K562 (cell line): ENCODE measurements at regions not wholly inside any gene's neighbourhood (a gene's known extent, or its start where the extent isn't known, plus 50 kb on each side); places are given as distances from the start of the nearest gene placed in this dataset.

Experiments used
- ATAC-seq: fragments of 200-7000 bp; cut with Tn5 transposase; 3 replicates; pipeline ENCODE4 v1.9.1; 2020; ENCODE audit warnings: moderate library complexity
- BruUV-seq: library from RNA; stranded (reverse); fragments of 400-500 nt; replicated peaks from 2 replicates; lab custom pipeline; 2021; lab: Mats Ljungman, UMichigan
- CTCF ChIA-PET: fragments of 300-600 bp; formaldehyde crosslinking; extraction: SDS; loops from one replicate; lab custom pipeline; 2021; ENCODE audit warnings: low intra/inter-chr PET ratio; lab: Yijun Ruan, JAX
- POLR2A ChIA-PET: fragments of 300-600, 350-650 bp; sonication (Branson Sonifier 250); formaldehyde crosslinking; extraction: SDS; loops from one replicate; lab custom pipeline; 2021; ENCODE audit warnings: antibody characterized with exemption, inconsistent platforms; lab: Yijun Ruan, JAX
- DNase-seq, 4 experiments: peaks; one replicate each; pipeline versions ENCODE4 v3.0.0 to v3.0.0-alpha.2; 2011 to 2018; ENCODE audit warnings: low spot score in 3 of 4, mixed read lengths in 3 of 4; ENCODE audit errors: extremely low read depth in 1 of 4
- FAIRE-seq: peaks from 2 replicates; lab custom pipeline; 2011; peaks lifted over from hg19 to GRCh38; lab: Jason Lieb, UNC
- H2AFZ ChIP-seq: 2 replicates; pipeline ENCODE4 v1.6.0; 2011; ENCODE audit warnings: low read depth, low read length, control low read depth, inconsistent platforms
- H3K27ac ChIP-seq: fragments of 200-600 bp; 3 replicates; pipeline ENCODE4 v1.8.0; 2011; ENCODE audit warnings: low read depth, mild to moderate bottlenecking, control low read depth, inconsistent platforms, low read length, moderate library complexity, mixed read lengths; ENCODE audit errors: extremely low read depth
- H3K27me3 ChIP-seq, 2 experiments: fragments of 300-600 bp in 1 of 2; 2 replicates in 1 of 2; 3 replicates in 1 of 2; pipeline versions ENCODE4 v1.6.0 to v1.8.0; 2011; ENCODE audit warnings: inconsistent platforms in 2 of 2, low read length in 2 of 2, mild to moderate bottlenecking in 1 of 2, mixed read lengths in 1 of 2, moderate library complexity in 1 of 2; ENCODE audit not compliant: control insufficient read depth in 2 of 2, insufficient read depth in 2 of 2
- H3K36me3 ChIP-seq: fragments of 300-600 bp; 3 replicates; pipeline ENCODE4 v1.8.0; 2011; ENCODE audit warnings: mild to moderate bottlenecking, low read length, inconsistent platforms; ENCODE audit not compliant: control insufficient read depth, insufficient read depth
- H3K4me1 ChIP-seq, 2 experiments: fragments of 200-600 bp in 1 of 2; replicated peaks in 1 of 2; 2 replicates in 1 of 2; 3 replicates in 1 of 2; pipeline versions ENCODE4 v1.5.1 to v1.8.0; 2011; ENCODE audit warnings: inconsistent platforms in 2 of 2, low read length in 2 of 2, mild to moderate bottlenecking in 1 of 2, mixed read lengths in 1 of 2, moderate library complexity in 1 of 2; ENCODE audit not compliant: control insufficient read depth in 2 of 2, insufficient read depth in 2 of 2
- H3K4me2 ChIP-seq: 2 replicates; pipeline ENCODE4 v1.6.1; 2011; ENCODE audit warnings: low read length, control low read depth, inconsistent platforms, mixed read lengths; ENCODE audit not compliant: insufficient read depth
- H3K4me3 ChIP-seq: fragments of 200-600 bp; sonication (generic), shearing (Covaris generic); 2 replicates; pipeline ENCODE4 v1.5.1; 2016; ENCODE audit warnings: control low read depth, inconsistent platforms
- H3K79me2 ChIP-seq: fragments of 200-600 bp; 3 replicates; pipeline ENCODE4 v1.8.0; 2011; ENCODE audit warnings: low read length, inconsistent platforms; ENCODE audit not compliant: control insufficient read depth, insufficient read depth
- H3K9ac ChIP-seq, 2 experiments: 2 replicates each; pipeline versions ENCODE4 v1.6.0 to v1.6.1; 2011; ENCODE audit warnings: low read depth in 2 of 2, low read length in 2 of 2, control low read depth in 1 of 2, inconsistent platforms in 1 of 2, mild to moderate bottlenecking in 1 of 2, mixed read lengths in 1 of 2; ENCODE audit not compliant: insufficient read depth in 1 of 2
- H3K9me1 ChIP-seq: one replicate; pipeline ENCODE4 v1.6.0; 2011; ENCODE audit warnings: inconsistent platforms, mild to moderate bottlenecking, low read length, moderate library complexity; ENCODE audit not compliant: control insufficient read depth, insufficient read depth
- H3K9me3 ChIP-seq: replicated peaks from 2 replicates; pipeline ENCODE4 v1.5.1; 2011; ENCODE audit warnings: low read depth, low read length, inconsistent platforms; ENCODE audit not compliant: control insufficient read depth, insufficient read depth
- H4K20me1 ChIP-seq: replicated peaks from 2 replicates; pipeline ENCODE4 v1.6.1; 2011; ENCODE audit warnings: low read length, inconsistent platforms, mixed read lengths; ENCODE audit not compliant: control insufficient read depth, insufficient read depth
- HDAC2 ChIP-seq: fragments of 450-650 bp; IDR thresholded peaks from 2 replicates; pipeline ENCODE4 v1.6.1; 2016; ENCODE audit warnings: mild to moderate bottlenecking
- MNT ChIP-seq, 2 experiments: fragments of 450-650 bp; conservative IDR thresholded peaks; 2 replicates each; pipeline ENCODE4 v1.6.1; 2017; ENCODE audit warnings: mild to moderate bottlenecking in 2 of 2, moderate library complexity in 2 of 2
- NONO ChIP-seq, 2 experiments: fragments of 200-400 bp in 1 of 2; fragments of 450-650 bp in 1 of 2; formaldehyde crosslinking in 1 of 2; IDR thresholded peaks; 2 replicates each; pipeline ENCODE4 v1.6.1; 2017; ENCODE audit warnings: low read depth in 2 of 2, mild to moderate bottlenecking in 2 of 2, moderate library complexity in 2 of 2, low read length in 1 of 2
- TBL1XR1 ChIP-seq, 2 experiments: IDR thresholded peaks; 2 replicates each; pipeline ENCODE4 v1.6.1; 2012; ENCODE audit warnings: improper control_type of control experiment in 2 of 2, low read length in 2 of 2, mild to moderate bottlenecking in 1 of 2
- ZBTB40 ChIP-seq, 2 experiments: fragments of 450-650 bp in 1 of 2; sonication (generic) in 1 of 2; formaldehyde crosslinking in 1 of 2; IDR thresholded peaks; 2 replicates each; pipeline versions ENCODE4 v1.7.1 to v1.9.0; 2016 to 2022; ENCODE audit warnings: inconsistent platforms in 1 of 2, mild to moderate bottlenecking in 1 of 2, missing genetic modification reagents in 1 of 2
- ZEB2 ChIP-seq: fragments of 450-650 bp; IDR thresholded peaks from 2 replicates; pipeline ENCODE4 v1.6.1; 2016
- ZNF263 ChIP-seq: sonication (generic); formaldehyde crosslinking; IDR thresholded peaks from 2 replicates; pipeline ENCODE4 v1.8.0; 2022; ENCODE audit warnings: mild to moderate bottlenecking, missing genetic modification reagents, borderline replicate concordance
- ZNF347 ChIP-seq: fragments of 450-650 bp; formaldehyde crosslinking; IDR thresholded peaks from 2 replicates; pipeline ENCODE4 v1.4.0; 2020; ENCODE audit warnings: low read depth, mild to moderate bottlenecking, moderate library complexity
- ZNF57 ChIP-seq: fragments of 450-650 bp; formaldehyde crosslinking; IDR thresholded peaks from 2 replicates; pipeline ENCODE4 v1.4.0; 2020; ENCODE audit warnings: mild to moderate bottlenecking, moderate library complexity
- ZNF740 ChIP-seq, 3 experiments: fragments of 200-800 bp in 1 of 3; sonication (Bioruptor generic) in 1 of 3; sonication (generic) in 1 of 3; formaldehyde crosslinking in 1 of 3; IDR thresholded peaks; 2 replicates each; pipeline versions ENCODE4 v1.6.1 to v1.8.0; 2016 to 2022; ENCODE audit warnings: mild to moderate bottlenecking in 2 of 3, missing compliant biosample characterization in 2 of 3, missing genetic modification characterization in 2 of 3, missing genetic modification reagents in 1 of 3
- ZNF77 ChIP-seq: fragments of 250-450 bp; sonication (Bioruptor Pico); IDR thresholded peaks from 2 replicates; pipeline ENCODE4 v1.5.0; 2020
- WGBS: fragments of 100-300 bp; shearing (Covaris generic); methylation state at CpG from one replicate; pipeline ENCODE4 v1.1.6; 2016; ENCODE audit warnings: low coverage, mixed read lengths; ENCODE audit not compliant: insufficient coverage; ENCODE audit errors: missing lambda C conversion rate; 5-methylcytosine and 5-hydroxymethylcytosine counted together
- in situ Hi-C: fragments of 300-500 bp; cut with MboI; formaldehyde crosslinking; loops from 4 replicates; pipeline ENCODE4 v1.15.0; 2018; ENCODE audit warnings: inconsistent platforms, mixed read lengths
- intact Hi-C: fragments of 100-400 bp; cut with micrococcal nuclease; formaldehyde crosslinking; loops from 2 replicates; pipeline ENCODE4 v1.14.2; 2022

GRCh38 chr1:5731110-5731423 is 261.2 kb downstream of the NPHP4 start:
- no peaks in the 10 kb centered on the region for H3K9me1 ChIP-seq
- no peaks in the 10 kb centered on the region for H3K4me1 ChIP-seq
- H3K36me3 ChIP-seq: no peaks in the 10 kb centered on the region
- DNase-seq: no peak
- no peak overlapping the region for H3K9ac ChIP-seq
- no peak for ATAC-seq
- peaks cover 3 to 27% of the 10 kb centered on the region in 2 experiments; a peak in 3 of 5 replicates for H3K27me3 ChIP-seq
- no peaks in the 10 kb centered on the region for H3K79me2 ChIP-seq
- no peak overlapping the region for H3K27ac ChIP-seq
- H3K4me2 ChIP-seq: no peak overlapping the region
- H4K20me1 ChIP-seq: 0 out of 2 replicates have a peak, but pooled peaks cover 6% of the 10 kb centered on the region
- FAIRE-seq: no peak
- no TSS peak for BruUV-seq
- intact Hi-C loops (no loop called here), in situ Hi-C loops (no loop called here)
- no peak overlapping the region for H2AFZ ChIP-seq
- ChIA-PET POLR2A (no interaction called here), CTCF (no interaction called here)
- 0% methylated on average over 4 of the region's 5 CpGs for WGBS
- no peaks in the 10 kb centered on the region for H3K9me3 ChIP-seq
- H3K4me3 ChIP-seq: no peak overlapping the region
- TF ChIP-seq MNT (conservative IDR thresholded peaks at IDR 0.05) (no peak), ZEB2 (no peak), ZNF57 (CRISPR knock-in tag) (no peak), ZBTB40 (IDR thresholded peaks at IDR 0.05) (no peak), ZBTB40 (CRISPR knock-in tag; IDR thresholded peaks at IDR 0.05) (no peak), HDAC2 (no peak), ZNF347 (CRISPR knock-in tag) (no peak), TBL1XR1 (IDR thresholded peaks at IDR 0.05; ENCODE audit: low read length in 2 of 2) (no peak), NONO (IDR thresholded peaks at IDR 0.05; ENCODE audit: low read depth in 2 of 2, low read length in 1 of 2) (no peak), ZNF740 (CRISPR knock-in tag; IDR thresholded peaks at IDR 0.05) (no peak), ZNF740 (tag; IDR thresholded peaks at IDR 0.05) (no peak), ZNF263 (CRISPR knock-in tag) (no peak), ZNF77 (CRISPR knock-in tag) (no peak)
